Right cardiac atrium (tissue), 5 donors: ENCODE measurements at regions not wholly inside any gene's neighbourhood (a gene's known extent, or its start where the extent isn't known, plus 50 kb on each side); places are given as distances from the start of the nearest gene placed in this dataset.

Experiments used
- ATAC-seq, 2 donors: fragments of 200-7000 bp; cut with Tn5 transposase; one replicate each; pipeline versions ENCODE4 v1.8.0 to v1.9.1; 2020; ENCODE audit warnings: moderate library complexity in 2 of 2, mild to moderate bottlenecking in 1 of 2
- DNase-seq, 3 donors: peaks; one replicate each; pipeline ENCODE4 v3.0.0-alpha.2; 2020
- H3K27ac ChIP-seq: one replicate; pipeline ENCODE4 v1.5.1; 2013; ENCODE audit warnings: mild to moderate bottlenecking, low read length, control low read depth, moderate library complexity
- H3K27me3 ChIP-seq: one replicate; pipeline ENCODE4 v1.6.1; 2013; ENCODE audit not compliant: control insufficient read depth, insufficient read depth
- H3K4me1 ChIP-seq: one replicate; pipeline ENCODE4 v1.6.1; 2013; ENCODE audit warnings: low read length; ENCODE audit not compliant: control insufficient read depth, insufficient read depth
- H3K4me3 ChIP-seq: one replicate; pipeline ENCODE4 v1.5.1; 2013; ENCODE audit warnings: low read length, control low read depth
- H3K9me3 ChIP-seq: one replicate; pipeline ENCODE4 v1.6.1; 2013; ENCODE audit warnings: low read length; ENCODE audit not compliant: control insufficient read depth
- WGBS: extraction: QIAGEN DNeasy Blood & Tissue Kit; methylation state at CpG from one replicate; pipeline ENCODE4 v1.1.7; 2013; 5-methylcytosine and 5-hydroxymethylcytosine counted together
- intact Hi-C, 4 donors: fragments of 100-400 bp; cut with DNase I; formaldehyde crosslinking; loops; one replicate each; pipeline versions ENCODE4 v1.11.0 to v1.14.0; 2022 to 2023
- donor health status: healthy with polysubstance abuse.
- donor health status: DM: no; HTN: yes; CAD: no.
- donor health status: DM: no; HTN: no; CAD: no.
- donor health status: DM: no; HTN: yes; CAD: no; lungs with severe emphysema.
- donor health status: DM: yes; HTN: yes; CAD: no.

DNA sequence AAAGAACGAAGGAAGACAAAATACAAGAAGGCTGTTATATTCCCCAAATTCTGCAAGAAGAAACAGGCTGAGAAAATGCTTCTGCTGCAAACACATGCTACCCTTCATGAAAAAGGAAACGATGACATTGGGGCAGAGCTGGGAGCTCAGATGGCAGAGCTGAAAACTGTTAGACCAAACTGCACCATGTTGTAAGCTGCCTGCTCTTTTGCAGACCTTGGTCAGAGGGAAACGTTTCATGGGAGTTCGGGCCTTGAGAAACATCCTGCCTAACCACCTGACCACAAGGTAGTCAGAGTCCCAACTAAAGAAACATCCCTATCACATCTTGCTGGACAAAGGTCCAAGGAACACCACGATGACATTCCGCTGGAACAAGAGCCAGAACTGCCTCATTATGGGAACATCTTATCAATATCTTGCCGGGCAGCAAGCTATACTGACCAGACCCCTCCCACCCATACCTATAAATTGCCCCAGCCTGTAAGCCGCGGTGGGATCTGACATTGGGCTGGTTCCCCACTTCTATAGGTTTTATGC is 110.7 kb upstream of the CTSC start:
- DNase-seq, result no peak
- H3K4me3 ChIP-seq, result no peak overlapping the region
- intact Hi-C loops, result no loop called here
- H3K27me3 ChIP-seq, result no peaks in the 10 kb centered on the region
- H3K4me1 ChIP-seq, result no peaks in the 10 kb centered on the region
- no peaks in the 10 kb centered on the region for H3K9me3 ChIP-seq
- H3K27ac ChIP-seq, result no peak overlapping the region
- ATAC-seq, result no peak
- 71% methylated on average over 9 of the region's 9 CpGs for WGBS

DNA sequence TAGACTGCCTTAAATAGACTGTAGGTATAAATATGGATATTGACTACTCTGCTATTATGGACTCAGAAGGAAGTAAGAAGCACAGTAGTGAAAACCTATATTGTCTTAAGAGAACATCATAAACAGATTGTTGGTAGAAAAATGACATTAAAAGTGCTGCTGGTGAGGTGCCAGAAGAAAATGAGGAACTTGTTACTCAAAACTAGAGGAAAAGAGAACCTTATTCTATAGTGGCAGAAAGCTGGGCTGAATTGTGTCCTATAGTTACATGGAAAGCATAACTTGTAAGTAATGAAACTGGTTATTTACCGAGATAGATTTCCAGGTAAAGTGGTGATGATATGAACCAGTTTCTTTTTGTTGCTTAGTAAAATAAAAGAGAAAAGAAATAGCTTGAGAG is 109.7 kb upstream of the CTSC start:
- no peak overlapping the region for H3K4me3 ChIP-seq
- DNase-seq (no peak), ATAC-seq (no peak)
- intact Hi-C loops, result no loop called here
- H3K9me3 ChIP-seq, result no peaks in the 10 kb centered on the region
- no peaks in the 10 kb centered on the region for H3K4me1 ChIP-seq
- WGBS, result 80% methylated on average over 1 of the region's 1 CpG
- H3K27me3 ChIP-seq, result no peaks in the 10 kb centered on the region
- no peak overlapping the region for H3K27ac ChIP-seq

DNA sequence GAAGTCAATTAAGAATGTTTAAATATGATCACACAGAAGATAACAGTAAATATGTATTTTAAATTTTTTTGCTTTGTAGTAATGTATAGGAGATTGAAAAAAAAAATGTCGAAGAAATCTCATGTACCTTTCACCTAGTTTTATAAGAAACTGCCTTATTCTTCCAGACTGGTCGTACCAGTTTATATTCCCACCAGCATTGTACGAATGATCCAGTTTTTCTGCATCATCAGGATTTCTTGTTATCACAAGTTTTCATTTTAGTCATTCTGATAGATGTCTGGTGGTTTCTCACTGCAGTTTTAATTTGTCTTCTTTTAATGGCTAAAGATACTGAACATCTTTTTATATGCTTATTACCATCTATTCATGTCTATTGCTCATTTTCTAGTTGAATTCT is 101.8 kb upstream of the CTSC start:
- intact Hi-C loops, result no loop called here
- DNase-seq (no peak), ATAC-seq (no peak)
- 88% methylated on average over 3 of the region's 3 CpGs for WGBS
- no peaks in the 10 kb centered on the region for H3K4me1 ChIP-seq
- no peaks in the 10 kb centered on the region for H3K27me3 ChIP-seq
- H3K27ac ChIP-seq, result no peak overlapping the region
- no peaks in the 10 kb centered on the region for H3K9me3 ChIP-seq
- H3K4me3 ChIP-seq, result no peak overlapping the region

DNA sequence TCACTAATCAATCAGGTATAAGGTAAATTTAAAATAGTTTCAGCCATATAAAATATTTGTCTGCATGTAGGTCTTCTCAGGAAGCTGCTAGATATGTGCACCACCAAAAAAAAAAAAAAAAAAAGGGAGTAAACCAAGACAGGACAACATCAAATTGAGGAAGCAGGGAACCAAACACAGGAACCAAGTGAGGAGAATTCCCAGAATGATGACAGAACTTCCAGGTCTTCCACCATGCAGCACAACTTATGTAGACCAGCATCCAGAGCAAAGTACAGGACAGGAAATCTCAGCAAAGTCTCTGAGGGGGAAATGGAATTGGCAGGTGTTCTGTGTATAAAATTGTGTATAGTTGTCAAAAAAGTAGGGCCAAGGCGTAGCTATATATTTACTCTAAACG is 101.2 kb upstream of the CTSC start:
- H3K27me3 ChIP-seq, result no peaks in the 10 kb centered on the region
- H3K27ac ChIP-seq, result no peak overlapping the region
- WGBS, result 66% methylated on average over 2 of the region's 2 CpGs
- H3K4me3 ChIP-seq, result no peak overlapping the region
- DNase-seq (no peak), ATAC-seq (no peak)
- no peaks in the 10 kb centered on the region for H3K4me1 ChIP-seq
- no peaks in the 10 kb centered on the region for H3K9me3 ChIP-seq
- intact Hi-C loops, result no loop called here

DNA sequence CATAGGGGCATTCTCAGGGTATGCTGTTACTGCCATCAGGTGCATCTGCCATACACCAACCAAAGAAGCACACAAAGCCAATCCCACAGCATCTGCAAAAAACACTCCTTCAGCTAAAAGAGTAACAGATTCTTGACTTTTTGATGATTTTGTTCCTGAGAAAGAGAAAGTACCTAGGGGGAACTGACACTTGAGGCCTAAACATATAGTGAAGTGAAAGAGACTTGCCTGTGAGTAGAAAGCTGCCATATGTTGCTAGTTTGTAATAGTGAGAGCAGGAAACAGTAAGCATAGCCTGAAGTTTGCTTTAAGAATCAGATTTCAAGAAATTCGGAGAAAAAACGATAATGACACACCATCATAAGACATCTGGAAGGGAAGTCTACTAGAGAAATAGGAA is 97.9 kb upstream of the CTSC start:
- no peaks in the 10 kb centered on the region for H3K9me3 ChIP-seq
- H3K4me3 ChIP-seq, result no peak overlapping the region
- ATAC-seq (no peak), DNase-seq (no peak)
- H3K27ac ChIP-seq, result no peak overlapping the region
- WGBS, result 82% methylated on average over 2 of the region's 2 CpGs
- no peaks in the 10 kb centered on the region for H3K27me3 ChIP-seq
- H3K4me1 ChIP-seq, result no peaks in the 10 kb centered on the region
- intact Hi-C loops, result no loop called here

DNA sequence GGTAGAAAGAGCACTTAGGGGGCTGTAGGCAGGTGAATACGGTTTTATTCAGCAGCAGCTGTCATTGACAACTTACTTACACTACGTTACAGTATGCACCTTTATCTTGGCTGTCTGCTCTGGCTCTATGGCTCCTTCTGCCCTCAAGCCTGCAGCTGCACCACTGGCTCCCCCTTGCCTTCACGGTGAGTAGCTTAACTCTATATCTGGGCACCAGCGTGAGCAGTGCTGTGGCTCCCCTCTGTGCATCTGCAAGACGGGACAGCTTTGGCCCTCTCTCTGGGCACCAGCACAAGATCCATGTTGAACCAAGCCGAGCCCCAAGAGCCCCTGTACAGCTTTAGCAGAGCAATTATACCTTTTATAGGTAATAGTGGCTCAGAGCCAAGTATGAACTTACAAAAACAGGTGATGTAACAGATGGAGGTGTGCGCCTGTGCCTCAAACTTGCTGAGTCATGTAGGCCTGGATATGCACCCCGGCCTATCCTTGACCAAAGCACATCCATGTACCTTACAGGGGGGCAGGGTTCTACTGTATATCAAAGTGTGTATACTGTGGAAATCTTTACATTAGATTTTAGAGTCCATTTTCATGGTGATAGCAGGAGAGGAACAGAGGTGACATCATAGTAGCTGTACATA is 96.9 kb upstream of the CTSC start:
- Histone ChIP-seq H3K4me3 (no peak overlapping the region), H3K27me3 (no peaks in the 10 kb centered on the region), H3K4me1 (no peaks in the 10 kb centered on the region), H3K27ac (no peak overlapping the region), H3K9me3 (no peaks in the 10 kb centered on the region)
- ATAC-seq (peak in 1 of 2 donors; percentile 26), DNase-seq (no peak)
- intact Hi-C loops, result no loop called here
- 87% methylated on average over 8 of the region's 8 CpGs for WGBS

DNA sequence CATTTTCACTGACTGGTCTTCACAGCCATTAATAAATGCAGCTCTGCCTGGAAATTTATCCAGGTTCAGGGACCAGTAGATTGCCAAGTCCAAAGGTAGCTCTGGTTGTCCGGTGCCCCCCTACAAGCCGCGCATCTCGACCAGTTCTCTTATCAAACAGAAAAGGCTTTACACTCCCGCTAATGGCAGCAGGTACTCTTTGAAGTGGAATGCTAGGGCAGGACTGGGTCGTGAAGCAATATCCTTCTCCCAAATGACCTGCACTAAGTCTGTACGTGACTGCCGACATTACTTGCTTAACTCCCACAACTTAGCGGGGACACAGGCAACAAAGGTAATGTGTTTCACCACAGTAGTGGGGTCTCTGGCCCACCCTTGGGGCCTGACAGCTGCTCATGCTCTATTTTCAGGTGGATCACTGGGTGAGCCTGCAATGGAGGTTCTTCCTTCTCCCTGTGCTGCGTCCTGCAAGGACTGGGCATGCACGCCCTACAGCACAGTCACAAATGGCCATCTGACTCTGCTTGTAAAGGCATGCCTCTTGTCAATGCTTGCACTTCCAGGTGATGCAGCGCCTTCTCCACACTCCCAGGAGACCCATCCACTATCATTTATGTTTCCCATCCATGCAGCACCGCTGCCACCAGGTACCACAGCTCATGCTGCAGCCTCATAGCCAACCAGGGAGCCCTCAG is 96.1 kb upstream of the CTSC start:
- no peaks in the 10 kb centered on the region for H3K4me1 ChIP-seq
- DNase-seq (no peak), ATAC-seq (no peak)
- intact Hi-C loops, result no loop called here
- WGBS, result 89% methylated on average over 13 of the region's 13 CpGs
- no peak overlapping the region for H3K4me3 ChIP-seq
- H3K27me3 ChIP-seq, result no peaks in the 10 kb centered on the region
- no peak overlapping the region for H3K27ac ChIP-seq
- no peaks in the 10 kb centered on the region for H3K9me3 ChIP-seq

DNA sequence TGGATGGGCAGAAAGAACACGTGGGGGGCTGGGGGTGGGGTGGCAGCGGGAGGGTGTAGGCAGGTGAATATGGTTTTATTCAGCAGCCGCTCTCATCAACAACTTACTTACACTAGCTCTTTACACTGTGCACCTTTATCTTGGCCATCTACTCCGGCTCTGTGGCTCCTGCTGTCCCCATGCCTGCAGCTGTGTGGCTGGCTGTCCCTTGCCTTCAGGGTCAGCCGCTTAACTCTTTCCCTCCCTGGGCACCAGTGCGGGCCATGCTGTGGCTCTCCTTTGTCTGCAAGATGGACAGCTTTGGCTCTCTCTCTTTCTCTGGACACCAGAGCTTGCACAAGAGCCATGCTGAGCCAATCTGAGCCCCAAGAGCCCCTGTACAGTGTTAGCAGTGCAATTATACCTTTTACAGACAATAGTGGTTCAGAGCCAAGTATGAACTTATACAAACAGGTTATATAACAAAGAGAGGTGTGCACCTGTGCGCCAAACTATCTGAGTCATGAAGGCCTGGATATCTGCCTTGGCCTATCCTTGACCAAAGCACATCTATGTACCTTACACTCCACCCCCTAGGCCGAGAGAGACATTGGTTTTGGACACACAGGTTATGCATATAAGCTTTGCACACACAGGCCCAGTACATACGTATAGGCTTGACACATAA is 94.3 kb upstream of the CTSC start:
- intact Hi-C loops, result no loop called here
- Histone ChIP-seq H3K9me3 (no peaks in the 10 kb centered on the region), H3K4me3 (no peak overlapping the region), H3K4me1 (no peaks in the 10 kb centered on the region), H3K27ac (no peak overlapping the region), H3K27me3 (no peaks in the 10 kb centered on the region)
- ATAC-seq (no peak), DNase-seq (peak in 1 of 3 donors; percentile 22)
- 79% methylated on average over 9 of the region's 9 CpGs for WGBS

DNA sequence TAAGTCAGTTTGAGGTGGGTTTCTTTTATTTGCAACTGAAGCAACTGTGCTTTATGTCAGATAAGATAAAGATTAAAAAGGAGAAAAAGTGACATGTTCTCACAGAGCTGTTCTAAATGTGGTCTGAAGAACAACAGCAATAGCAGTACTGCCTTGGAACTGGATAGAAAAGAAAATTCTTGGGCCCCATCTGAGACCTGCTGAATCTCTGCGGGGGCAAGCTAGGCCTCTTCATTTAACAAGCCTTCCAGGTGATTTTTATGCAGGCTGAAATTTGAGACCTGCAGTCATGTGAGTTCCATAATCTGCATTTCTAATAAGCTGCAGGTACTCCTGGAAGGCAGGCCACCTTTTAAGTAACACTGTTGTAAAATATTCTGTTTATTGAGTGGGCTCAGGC is 91.4 kb upstream of the CTSC start:
- no peaks in the 10 kb centered on the region for H3K4me1 ChIP-seq

DNA sequence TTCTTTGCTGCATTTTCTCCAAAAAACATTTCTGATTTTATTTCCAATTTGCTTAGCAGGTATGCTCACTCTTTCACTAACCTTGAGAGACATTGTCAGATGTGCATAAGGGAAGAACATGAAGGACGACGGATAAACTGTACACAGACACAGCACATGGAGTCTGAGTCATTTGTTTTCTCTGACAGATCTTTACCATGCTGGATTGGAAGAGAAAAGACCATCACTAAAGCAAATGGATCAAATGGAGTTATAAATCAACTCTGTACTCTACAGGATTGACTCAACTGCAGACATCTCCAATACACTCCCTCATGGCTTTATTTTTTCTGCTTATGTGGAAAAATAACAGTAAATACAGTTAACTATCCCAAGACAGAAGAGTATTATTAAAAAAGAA is 90.2 kb upstream of the CTSC start:
- ATAC-seq, result no peak
- Histone ChIP-seq H3K4me3 (no peak overlapping the region), H3K27ac (no peak overlapping the region), H3K4me1 (no peaks in the 10 kb centered on the region), H3K9me3 (no peaks in the 10 kb centered on the region), H3K27me3 (no peaks in the 10 kb centered on the region)
- 91% methylated on average over 2 of the region's 2 CpGs for WGBS
- intact Hi-C loops, result no loop called here
- DNase-seq, result no peak

More for the DNA sequence above, 91.4 kb upstream of the CTSC start:
- DNase-seq (no peak), ATAC-seq (no peak)
- intact Hi-C loops, result no loop called here
- H3K9me3 ChIP-seq, result no peaks in the 10 kb centered on the region
- H3K27ac ChIP-seq, result no peak overlapping the region
- no peak overlapping the region for H3K4me3 ChIP-seq
- WGBS, result 91% methylated on average over 1 of the region's 1 CpG
- no peaks in the 10 kb centered on the region for H3K27me3 ChIP-seq

DNA sequence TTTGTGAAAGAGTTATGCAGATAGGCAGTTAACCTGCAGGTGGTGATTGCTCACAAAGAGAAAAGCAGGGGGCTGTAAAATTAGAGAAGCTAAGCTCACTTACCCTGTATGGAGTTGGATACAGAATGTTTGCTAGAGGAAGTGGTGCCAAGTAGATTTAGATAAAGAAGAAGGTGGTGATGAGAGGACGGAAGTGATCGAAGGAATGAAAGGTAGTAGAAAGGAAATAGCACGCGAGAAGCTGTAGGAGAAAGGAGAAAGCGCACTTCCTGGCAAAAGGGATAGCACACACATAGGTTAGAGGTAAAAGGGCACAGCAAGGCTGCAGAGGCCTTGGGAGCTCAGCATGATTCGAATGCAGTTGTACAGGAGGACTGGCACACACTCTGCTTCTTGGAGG is 87.3 kb upstream of the CTSC start:
- DNase-seq (no peak), ATAC-seq (no peak)
- intact Hi-C loops, result no loop called here
- no peak overlapping the region for H3K4me3 ChIP-seq
- H3K27me3 ChIP-seq, result no peaks in the 10 kb centered on the region
- H3K27ac ChIP-seq, result no peak overlapping the region
- H3K9me3 ChIP-seq, result no peaks in the 10 kb centered on the region
- 77% methylated on average over 6 of the region's 6 CpGs for whole genome bisulfite sequencing
- peaks cover 2% of the 10 kb centered on the region for H3K4me1 ChIP-seq
